Naive B cell (primary cell): ENCODE measurements at regions not wholly inside any gene's neighbourhood (a gene's known extent, or its start where the extent isn't known, plus 50 kb on each side); places are given as distances from the start of the nearest gene placed in this dataset.

Experiments
- ATAC-seq, 2 donors: fragments of 150-1000 bp; cut with Tn5 transposase; 2 replicates each; pipeline ENCODE4 v1.10.0; 2021; ENCODE audit warnings: low read depth in 2 of 2, mild to moderate bottlenecking in 2 of 2, moderate library complexity in 2 of 2
- DNase-seq: peaks from one replicate; pipeline ENCODE4 v3.0.0; 2022
- H3K27ac Mint-ChIP-seq, 6 donors: one replicate each; pipeline ENCODE4 v1.8.0; 2020 to 2022; ENCODE audit warnings: mild to moderate bottlenecking in 6 of 6, mixed read lengths in 6 of 6, moderate library complexity in 5 of 6, inconsistent platforms in 2 of 6
- H3K27me3 Mint-ChIP-seq, 3 donors: one replicate each; pipeline ENCODE4 v1.8.0; 2021 to 2022; ENCODE audit warnings: mixed read lengths in 3 of 3, mild to moderate bottlenecking in 1 of 3
- H3K36me3 Mint-ChIP-seq, 2 donors: one replicate each; pipeline ENCODE4 v1.8.0; 2020 to 2022; ENCODE audit warnings: mixed read lengths in 2 of 2, inconsistent platforms in 1 of 2, mild to moderate bottlenecking in 1 of 2
- H3K4me1 Mint-ChIP-seq, 3 donors: one replicate each; pipeline ENCODE4 v1.8.0; 2020 to 2022; ENCODE audit warnings: mixed read lengths in 3 of 3, inconsistent platforms in 1 of 3, mild to moderate bottlenecking in 1 of 3, moderate library complexity in 1 of 3
- H3K4me3 Mint-ChIP-seq, 8 donors: one replicate each; pipeline ENCODE4 v1.8.0; 2020 to 2022; ENCODE audit warnings: mild to moderate bottlenecking in 8 of 8, mixed read lengths in 8 of 8, moderate library complexity in 8 of 8, inconsistent platforms in 2 of 8
- H3K9me3 Mint-ChIP-seq, 7 donors: one replicate each; pipeline ENCODE4 v1.8.0; 2020 to 2022; ENCODE audit warnings: mixed read lengths in 7 of 7, mild to moderate bottlenecking in 5 of 7, inconsistent platforms in 2 of 7, moderate library complexity in 1 of 7

DNA sequence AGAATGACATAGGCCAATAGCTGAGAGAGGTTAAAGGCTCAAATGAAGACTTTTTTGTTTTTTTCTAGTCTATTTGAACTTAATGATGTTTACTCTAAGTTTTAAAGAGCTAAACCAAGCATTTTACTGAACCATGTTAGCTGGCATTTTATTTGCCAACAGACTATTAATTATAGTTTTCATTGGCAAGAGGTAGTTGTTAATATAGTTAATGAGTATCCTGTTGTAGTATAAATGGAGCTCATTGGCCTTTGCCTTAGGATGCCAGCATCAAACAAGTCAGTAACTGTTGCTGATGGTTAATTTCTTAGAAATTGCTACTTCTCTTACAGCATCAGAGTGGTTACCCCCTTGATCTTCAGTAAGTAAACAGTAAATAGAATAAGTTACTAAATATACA lies 339.0 kb upstream of the B3GALT2 start:
- Mint-ChIP-seq H3K27ac (no peak overlapping the region), H3K4me1 (no peaks in the 10 kb centered on the region), H3K9me3 (peaks cover 0 to under 1% (median 0%) of the 10 kb centered on the region in 7 donors), H3K27me3 (peaks cover 0 to 6% (median 0%) of the 10 kb centered on the region in 3 donors), H3K4me3 (no peak overlapping the region), H3K36me3 (no peaks in the 10 kb centered on the region)
- no peak for ATAC-seq
- DNase-seq, result no peak

DNA sequence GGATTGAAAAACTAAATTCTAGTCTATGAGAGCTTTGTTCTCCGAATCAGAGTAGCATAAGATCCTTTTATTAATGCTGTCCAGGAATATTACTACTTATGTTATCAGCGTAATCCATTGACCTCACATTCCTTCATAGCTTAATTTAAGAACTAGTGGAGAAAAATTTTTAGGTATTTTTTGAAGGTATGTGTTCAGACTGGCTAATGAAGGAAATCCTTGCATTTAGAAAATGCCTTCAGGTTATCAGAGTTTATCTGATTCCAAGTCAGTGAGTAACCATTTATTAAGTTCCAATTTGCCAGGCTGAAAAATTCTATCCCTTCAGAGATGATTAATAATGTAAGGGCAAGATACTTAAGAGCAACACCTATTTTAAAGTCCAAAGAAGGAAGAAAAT lies 338.2 kb upstream of the B3GALT2 start:
- Mint-ChIP-seq H3K27ac (no peak overlapping the region), H3K4me3 (no peak overlapping the region), H3K27me3 (peaks cover 0 to 6% (median 0%) of the 10 kb centered on the region in 3 donors), H3K36me3 (no peaks in the 10 kb centered on the region), H3K4me1 (no peaks in the 10 kb centered on the region), H3K9me3 (peaks cover 0 to 7% (median 0%) of the 10 kb centered on the region in 7 donors)
- DNase-seq (no peak), ATAC-seq (no peak)

GRCh38 chr1:193524021-193524420 lies 337.6 kb upstream of the B3GALT2 start:
- Mint-ChIP-seq H3K36me3 (no peaks in the 10 kb centered on the region), H3K4me1 (no peaks in the 10 kb centered on the region), H3K9me3 (peaks cover 0 to 7% (median 0%) of the 10 kb centered on the region in 7 donors), H3K27me3 (peaks cover 0 to 6% (median 0%) of the 10 kb centered on the region in 3 donors), H3K4me3 (no peak overlapping the region), H3K27ac (peak overlapping the region in 1 of 6 donors; percentile 34)
- no peak for DNase-seq
- ATAC-seq, result no peak

DNA sequence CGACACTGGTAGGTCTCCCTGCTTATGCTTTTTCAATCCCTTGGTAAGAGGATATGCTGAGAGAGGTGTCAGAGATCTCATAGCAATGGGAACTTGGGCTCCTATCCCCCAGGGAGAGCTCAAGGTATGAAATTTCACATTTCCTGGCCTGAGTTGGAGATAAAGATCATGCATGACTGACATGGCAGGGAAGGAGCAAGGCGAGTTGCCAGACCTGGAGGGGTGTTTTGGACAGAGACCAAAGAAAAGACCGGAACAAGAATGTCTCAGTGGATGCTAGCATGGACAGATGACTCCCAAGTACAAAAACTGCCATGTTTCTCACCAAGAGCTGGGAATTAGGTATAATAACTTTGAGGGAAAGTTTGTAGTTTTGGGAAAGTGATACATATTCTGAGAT lies 334.1 kb upstream of the B3GALT2 start:
- H3K9me3 Mint-ChIP-seq, result peaks cover 0 to 7% (median 0%) of the 10 kb centered on the region in 7 donors
- H3K4me3 Mint-ChIP-seq, result no peak overlapping the region
- ATAC-seq (no peak), DNase-seq (no peak)
- H3K27ac Mint-ChIP-seq, result peak overlapping the region in 2 of 6 donors; percentile 2 to 3
- peaks cover 0 to 6% (median 0%) of the 10 kb centered on the region in 3 donors for H3K27me3 Mint-ChIP-seq
- peaks cover 0 to 4% (median 0%) of the 10 kb centered on the region in 3 donors for H3K4me1 Mint-ChIP-seq
- H3K36me3 Mint-ChIP-seq, result no peaks in the 10 kb centered on the region

DNA sequence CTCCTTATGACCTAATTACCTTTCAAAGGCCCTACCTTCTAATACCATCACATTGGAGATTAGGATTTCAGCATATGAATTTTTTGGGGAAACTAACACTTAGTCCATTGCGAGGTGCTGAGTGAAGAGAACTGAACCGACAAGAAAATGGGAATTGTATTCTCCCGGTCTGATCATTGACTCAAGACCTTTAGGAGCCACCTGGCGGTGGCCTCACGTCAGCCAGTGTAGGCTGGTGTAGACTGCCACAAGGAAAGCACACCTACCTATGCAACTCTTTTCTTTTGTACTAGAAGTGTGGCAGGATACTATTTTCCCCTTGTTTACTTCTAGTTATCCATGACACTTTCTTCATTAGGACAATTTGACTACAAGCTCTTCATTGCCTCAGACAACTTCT lies 333.5 kb upstream of the B3GALT2 start:
- no peak for DNase-seq
- Mint-ChIP-seq H3K27me3 (peaks cover 0 to 2% (median 0%) of the 10 kb centered on the region in 3 donors), H3K9me3 (peaks cover 0 to 7% (median 0%) of the 10 kb centered on the region in 7 donors), H3K4me3 (no peak overlapping the region), H3K4me1 (peaks cover 0 to 4% (median 0%) of the 10 kb centered on the region in 3 donors), H3K36me3 (no peaks in the 10 kb centered on the region), H3K27ac (peak overlapping the region in 1 of 6 donors; percentile 15)
- no peak for ATAC-seq

- Mint-ChIP-seq H3K4me1 (peaks cover 0 to 4% (median 0%) of the 10 kb centered on the region in 3 donors), H3K9me3 (peaks cover 0 to 10% (median 0%) of the 10 kb centered on the region in 7 donors), H3K27ac (no peak overlapping the region), H3K4me3 (no peak overlapping the region), H3K27me3 (no peaks in the 10 kb centered on the region), H3K36me3 (no peaks in the 10 kb centered on the region)
- ATAC-seq (no peak), DNase-seq (no peak)
Observed at GRCh38 chr1:193516755-193517388, 330.5 kb upstream of the B3GALT2 start.

DNA sequence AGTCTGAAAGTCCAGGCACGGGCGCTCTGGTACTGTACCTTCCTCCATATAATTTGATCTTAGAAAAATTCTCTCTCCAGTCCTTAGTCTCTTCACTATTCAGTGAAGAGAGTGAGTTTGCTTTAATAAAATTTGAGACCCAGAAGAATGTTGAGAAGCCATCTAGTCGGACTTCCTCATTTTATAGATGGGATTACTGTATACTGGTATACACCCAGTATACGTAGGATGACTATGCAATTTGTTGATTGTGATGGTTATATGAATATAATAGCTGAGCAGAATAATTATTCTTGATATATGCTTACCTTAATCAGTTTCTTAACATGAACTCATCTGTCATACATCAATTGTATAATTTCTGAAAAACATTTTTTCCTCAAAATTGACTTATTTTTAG lies 328.0 kb upstream of the B3GALT2 start:
- Mint-ChIP-seq H3K4me1 (peaks cover 0 to 4% (median 0%) of the 10 kb centered on the region in 3 donors), H3K9me3 (peaks cover 0 to 9% (median under 1%) of the 10 kb centered on the region in 7 donors), H3K4me3 (no peak overlapping the region), H3K36me3 (no peaks in the 10 kb centered on the region), H3K27me3 (no peaks in the 10 kb centered on the region), H3K27ac (no peak overlapping the region)
- ATAC-seq (no peak), DNase-seq (no peak)

DNA sequence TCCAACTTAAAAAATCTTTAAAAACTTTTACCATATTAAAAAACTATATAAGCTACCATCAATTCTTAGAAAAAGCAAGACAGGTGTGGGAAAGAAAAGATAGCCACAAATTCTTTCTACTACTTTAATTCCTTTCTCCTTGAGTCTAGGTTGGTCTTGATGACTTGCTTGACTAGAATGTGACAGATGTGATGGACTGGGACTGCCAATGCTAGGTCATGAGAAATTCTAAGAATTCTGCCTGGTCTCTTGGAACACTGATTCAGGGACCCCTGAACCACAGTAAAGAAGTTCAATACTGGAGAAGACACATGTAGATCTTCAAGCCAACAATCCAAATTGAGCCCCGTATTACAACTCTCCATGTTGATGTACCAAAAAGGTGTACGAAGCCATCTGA lies 326.6 kb upstream of the B3GALT2 start:
- H3K4me1 Mint-ChIP-seq, result peaks cover 0 to under 1% (median 0%) of the 10 kb centered on the region in 3 donors
- H3K4me3 Mint-ChIP-seq, result no peak overlapping the region
- no peaks in the 10 kb centered on the region for H3K36me3 Mint-ChIP-seq
- no peak overlapping the region for H3K27ac Mint-ChIP-seq
- ATAC-seq (no peak), DNase-seq (no peak)
- H3K27me3 Mint-ChIP-seq, result no peaks in the 10 kb centered on the region
- peaks cover 0 to 7% (median 2%) of the 10 kb centered on the region in 7 donors for H3K9me3 Mint-ChIP-seq

- DNase-seq, result no peak
- Mint-ChIP-seq H3K4me1 (peaks cover 0 to 2% (median 0%) of the 10 kb centered on the region in 3 donors), H3K27ac (no peak overlapping the region), H3K36me3 (peaks cover 0 to 7% of the 10 kb centered on the region in 2 donors), H3K4me3 (no peak overlapping the region), H3K9me3 (peaks cover 0 to 10% (median 0%) of the 10 kb centered on the region in 7 donors), H3K27me3 (peaks cover 0 to 16% (median 7%) of the 10 kb centered on the region in 3 donors)
- ATAC-seq, result no peak
Observed at GRCh38 chr1:193504920-193505319, 318.5 kb upstream of the B3GALT2 start.

DNA sequence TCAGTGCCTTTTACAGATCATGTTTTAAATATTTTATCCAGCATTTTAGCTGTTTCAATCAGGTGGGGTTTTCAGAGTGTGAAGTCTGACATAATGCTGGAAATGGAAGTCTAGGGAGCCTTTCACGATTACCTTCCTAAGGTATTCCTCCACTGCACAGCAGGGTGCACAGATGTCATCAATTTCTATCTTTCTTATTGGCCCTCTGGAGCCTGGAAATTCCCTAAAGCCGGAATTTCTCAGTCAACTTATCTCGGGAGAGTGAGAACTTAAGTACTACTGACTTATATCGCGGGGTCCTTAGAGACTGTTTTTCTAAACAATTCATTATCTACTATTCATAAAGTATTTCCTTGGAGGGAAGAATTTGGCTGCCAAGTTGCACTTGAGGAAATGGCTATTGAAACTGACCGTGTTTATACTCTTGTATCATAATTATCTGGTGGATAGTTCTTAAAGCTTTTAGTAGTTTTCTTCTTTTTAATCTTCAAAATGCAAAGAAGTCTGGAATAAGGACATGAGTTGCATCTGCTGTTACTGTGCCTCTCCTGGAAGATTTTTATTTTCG lies 311.8 kb upstream of the B3GALT2 start:
- Mint-ChIP-seq H3K4me3 (no peak overlapping the region), H3K27ac (no peak overlapping the region), H3K27me3 (peaks cover 0 to 16% (median 10%) of the 10 kb centered on the region in 3 donors), H3K36me3 (no peaks in the 10 kb centered on the region), H3K9me3 (peaks cover 0 to 3% (median 0%) of the 10 kb centered on the region in 7 donors), H3K4me1 (no peaks in the 10 kb centered on the region)
- no peak for DNase-seq
- ATAC-seq, result no peak

DNA sequence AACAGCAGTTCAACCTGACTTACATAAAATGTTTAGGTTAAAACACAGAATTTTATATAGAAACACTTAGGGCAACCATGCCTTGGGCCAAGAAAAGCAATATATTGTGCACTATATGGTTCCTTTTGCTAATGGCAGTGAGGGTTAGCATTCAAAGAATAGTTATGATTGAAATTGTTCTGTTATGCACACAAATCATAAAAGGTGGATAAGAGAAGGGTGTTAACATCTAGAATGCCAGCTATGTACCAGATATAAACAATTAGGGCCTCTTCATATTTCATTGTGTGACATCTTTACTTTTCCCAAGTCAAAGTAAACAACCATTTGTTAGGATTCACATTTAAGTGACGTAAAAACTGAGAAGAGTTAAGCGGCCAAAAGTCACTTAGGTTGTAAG lies 308.0 kb upstream of the B3GALT2 start:
- Mint-ChIP-seq H3K27me3 (peaks cover 0 to 4% (median 0%) of the 10 kb centered on the region in 3 donors), H3K27ac (peak overlapping the region in 1 of 6 donors; percentile 27), H3K36me3 (no peaks in the 10 kb centered on the region), H3K4me1 (no peaks in the 10 kb centered on the region), H3K9me3 (peaks cover 0 to 5% (median 0%) of the 10 kb centered on the region in 7 donors), H3K4me3 (no peak overlapping the region)
- no peak for DNase-seq
- ATAC-seq, result no peak

DNA sequence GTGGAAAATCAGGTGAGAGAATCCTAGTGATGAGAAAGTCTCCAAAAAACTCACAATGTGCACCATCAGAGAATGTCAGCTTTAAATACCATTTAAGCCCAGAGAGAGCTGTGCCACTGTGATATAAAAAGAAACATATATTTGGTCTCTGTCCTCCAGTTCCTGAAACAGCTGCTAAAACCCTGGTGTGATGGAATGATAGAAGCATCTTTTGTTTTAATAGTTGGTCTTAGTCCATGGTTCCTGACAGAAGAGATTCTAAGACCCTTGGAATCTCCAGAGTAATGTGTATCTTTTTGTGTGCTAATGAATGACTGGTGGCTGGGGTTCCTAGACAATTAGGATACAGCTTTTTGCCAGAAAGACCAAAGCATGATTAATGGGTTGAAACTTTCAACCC lies 302.8 kb upstream of the B3GALT2 start:
- H3K9me3 Mint-ChIP-seq, result peaks cover 0 to 5% (median 0%) of the 10 kb centered on the region in 7 donors
- no peak for ATAC-seq
- no peaks in the 10 kb centered on the region for H3K27me3 Mint-ChIP-seq
- no peaks in the 10 kb centered on the region for H3K36me3 Mint-ChIP-seq
- no peak overlapping the region for H3K27ac Mint-ChIP-seq
- no peak overlapping the region for H3K4me3 Mint-ChIP-seq
- DNase-seq, result no peak
- peaks cover 0 to 5% (median 4%) of the 10 kb centered on the region in 3 donors for H3K4me1 Mint-ChIP-seq

DNA sequence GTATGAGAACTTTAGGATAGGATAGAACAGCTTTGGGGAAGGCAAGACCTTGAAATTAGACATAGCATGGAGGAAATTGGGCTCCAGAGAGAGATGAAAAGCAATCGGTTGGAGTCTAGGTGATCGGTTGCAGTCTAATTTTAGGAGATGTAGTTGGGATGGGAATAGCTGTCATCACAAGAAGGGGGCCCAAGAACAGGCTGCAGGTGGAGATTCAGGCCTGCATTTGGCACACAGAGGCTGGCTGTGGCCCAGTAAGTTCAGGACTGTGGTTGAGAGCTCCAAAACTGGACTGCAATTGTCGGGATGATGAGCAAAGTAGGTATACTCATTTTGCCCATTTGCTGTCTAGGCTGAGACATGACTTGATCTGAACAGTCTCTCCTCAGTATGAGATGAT lies 301.3 kb upstream of the B3GALT2 start:
- ATAC-seq (no peak), DNase-seq (no peak)
- Mint-ChIP-seq H3K27me3 (no peaks in the 10 kb centered on the region), H3K36me3 (no peaks in the 10 kb centered on the region), H3K27ac (peak overlapping the region in 3 of 6 donors; percentile 2 to 69 (median 40)), H3K9me3 (peaks cover 0 to 5% (median 0%) of the 10 kb centered on the region in 7 donors), H3K4me3 (no peak overlapping the region), H3K4me1 (peaks cover 0 to 5% (median 4%) of the 10 kb centered on the region in 3 donors)

- Mint-ChIP-seq H3K9me3 (peaks cover 0 to 5% (median 0%) of the 10 kb centered on the region in 7 donors), H3K4me3 (no peak overlapping the region), H3K36me3 (no peaks in the 10 kb centered on the region), H3K27ac (no peak overlapping the region), H3K4me1 (peaks cover 0 to 5% (median 4%) of the 10 kb centered on the region in 3 donors), H3K27me3 (no peaks in the 10 kb centered on the region)
- no peak for ATAC-seq
- DNase-seq, result no peak
Observed at GRCh38 chr1:193486671-193487229, 300.3 kb upstream of the B3GALT2 start.
